ENCODE measurements at regions not wholly inside any gene's neighbourhood (a gene's known extent, or its start where the extent isn't known, plus 50 kb on each side); places are given as distances from the start of the nearest gene placed in this dataset.

DNA sequence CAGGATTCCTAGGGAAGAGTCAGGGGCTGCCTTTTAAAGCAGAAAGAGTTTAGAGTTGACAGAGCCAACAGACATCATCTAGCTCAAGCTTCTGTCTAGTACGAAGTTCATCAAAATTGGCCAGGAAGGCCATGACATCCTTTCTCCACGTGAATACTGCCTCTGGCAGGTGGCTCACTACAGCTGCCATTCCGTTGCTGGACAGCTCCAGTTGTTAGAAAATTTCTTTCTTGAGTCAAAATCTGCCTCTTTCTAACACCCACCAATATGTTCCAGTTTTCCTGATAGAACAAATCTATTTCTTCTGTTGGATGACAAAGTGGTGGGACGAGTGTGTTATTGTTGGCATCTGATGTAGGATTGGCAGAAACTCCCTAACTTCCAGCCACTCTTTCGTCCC is 154.9 kb downstream of the ADRA2A start:
- no peak overlapping the region for H3K56ac ChIP-seq (ENCODE audit: insufficient read length, low read depth, low read length)
- Mint-ChIP-seq H3K4me3 (no peak overlapping the region), H3K36me3 (ENCODE audit: insufficient read depth in 1 of 3, low read depth in 3 of 3) (peaks cover 0 to 3% (median 0%) of the 10 kb centered on the region in 3 experiments; a peak in 1 of 7 replicates), H3K9me3 (peaks cover 7 to 9% of the 10 kb centered on the region in 2 experiments; a peak in 4 of 5 replicates), H3K27me3 (ENCODE audit: low read depth) (peaks cover 15% of the 10 kb centered on the region), H3K27ac (no peak overlapping the region), H3K4me1 (no peaks in the 10 kb centered on the region)
- no peak overlapping the region for H2BK15ac ChIP-seq (ENCODE audit: low read depth, low read length)
- H2AK5ac ChIP-seq (ENCODE audit: insufficient read length, low read length), result no peak overlapping the region
- no peak for DNase-seq
- H3K4me2 ChIP-seq (ENCODE audit: insufficient read depth, insufficient read length, low read length), result no peak overlapping the region
- no peak overlapping the region for H2BK12ac ChIP-seq (ENCODE audit: insufficient read length, low read depth, low read length)
- no peak overlapping the region for H3K23ac ChIP-seq (ENCODE audit: insufficient read length, low read depth, low read length)
- H3K18ac ChIP-seq (ENCODE audit: insufficient read length, low read depth, low read length), result no peak overlapping the region
- no peaks in the 10 kb centered on the region for H3K9me3 ChIP-seq (ENCODE audit: control insufficient read depth, low read depth, low read length)
- no peak overlapping the region for H3K27ac ChIP-seq (ENCODE audit: insufficient read length, low read depth, low read length)
- H3K23me2 ChIP-seq (ENCODE audit: insufficient read length, low read depth, low read length, poor library complexity, severe bottlenecking), result no peaks in the 10 kb centered on the region
- H3T11ph ChIP-seq (ENCODE audit: low read length), result no peak overlapping the region
- no peak overlapping the region for H4K91ac ChIP-seq (ENCODE audit: insufficient read length, low read depth, low read length)
- no peaks in the 10 kb centered on the region for H3K79me1 ChIP-seq (ENCODE audit: insufficient read depth, low read depth, low read length, poor library complexity, severe bottlenecking)
- H2BK20ac ChIP-seq (ENCODE audit: low read depth, low read length, poor library complexity, severe bottlenecking), result no peak overlapping the region
- H3K14ac ChIP-seq (ENCODE audit: insufficient read depth, low read length), result no peak overlapping the region
- H4K5ac ChIP-seq (ENCODE audit: insufficient read length, low read depth, low read length), result no peak overlapping the region
- TF ChIP-seq, protein P1, sequence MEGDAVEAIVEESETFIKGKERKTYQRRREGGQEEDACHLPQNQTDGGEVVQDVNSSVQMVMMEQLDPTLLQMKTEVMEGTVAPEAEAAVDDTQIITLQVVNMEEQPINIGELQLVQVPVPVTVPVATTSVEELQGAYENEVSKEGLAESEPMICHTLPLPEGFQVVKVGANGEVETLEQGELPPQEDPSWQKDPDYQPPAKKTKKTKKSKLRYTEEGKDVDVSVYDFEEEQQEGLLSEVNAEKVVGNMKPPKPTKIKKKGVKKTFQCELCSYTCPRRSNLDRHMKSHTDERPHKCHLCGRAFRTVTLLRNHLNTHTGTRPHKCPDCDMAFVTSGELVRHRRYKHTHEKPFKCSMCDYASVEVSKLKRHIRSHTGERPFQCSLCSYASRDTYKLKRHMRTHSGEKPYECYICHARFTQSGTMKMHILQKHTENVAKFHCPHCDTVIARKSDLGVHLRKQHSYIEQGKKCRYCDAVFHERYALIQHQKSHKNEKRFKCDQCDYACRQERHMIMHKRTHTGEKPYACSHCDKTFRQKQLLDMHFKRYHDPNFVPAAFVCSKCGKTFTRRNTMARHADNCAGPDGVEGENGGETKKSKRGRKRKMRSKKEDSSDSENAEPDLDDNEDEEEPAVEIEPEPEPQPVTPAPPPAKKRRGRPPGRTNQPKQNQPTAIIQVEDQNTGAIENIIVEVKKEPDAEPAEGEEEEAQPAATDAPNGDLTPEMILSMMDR (conservative IDR thresholded peaks at IDR 0.05), result no peak
- H3K4ac ChIP-seq (ENCODE audit: low read depth, low read length), result no peak overlapping the region
- H3K79me2 ChIP-seq (ENCODE audit: insufficient read depth, low read length), result no peaks in the 10 kb centered on the region
- WGBS (ENCODE audit: extremely low coverage, insufficient read length, low lambda C conversion rate), result no CpG with 5 or more reads among the region's 5 CpGs
- H2BK5ac ChIP-seq (ENCODE audit: insufficient read length, low read length), result no peak overlapping the region
- H2AFZ ChIP-seq (ENCODE audit: low read length), result no peak overlapping the region
- H3K27me3 ChIP-seq (ENCODE audit: insufficient read depth, low read length), result no peaks in the 10 kb centered on the region; the same call in 1 of the 2 replicates
- H4K20me1 ChIP-seq (ENCODE audit: control insufficient read depth, insufficient read depth, insufficient read length), result no peaks in the 10 kb centered on the region
- no peaks in the 10 kb centered on the region for H3K4me1 ChIP-seq (ENCODE audit: insufficient read depth, low read length)
- no peak overlapping the region for H3K9ac ChIP-seq (ENCODE audit: extremely low read depth, insufficient read length, low read length)
- no peak overlapping the region for H2BK120ac ChIP-seq (ENCODE audit: low read depth, low read length, poor library complexity, severe bottlenecking)
- no peak overlapping the region for H4K8ac ChIP-seq (replicated peaks; ENCODE audit: insufficient read length, low read depth, low read length)
